Karpas-422 (cell line): ENCODE measurements at regions not wholly inside any gene's neighbourhood (a gene's known extent, or its start where the extent isn't known, plus 50 kb on each side); places are given as distances from the start of the nearest gene placed in this dataset.
"Not testable (repeated sequence)": the region's sequence is repeated elsewhere in the genome, so short reads cannot be mapped to it uniquely, and the experiment has no call there.

Experiments used
- DNase-seq: peaks from one replicate; pipeline ENCODE4 v3.0.0-alpha.2; 2015
- H2AFZ ChIP-seq: fragments of 200-600 bp; sonication (generic); 2 replicates; pipeline ENCODE4 v1.6.1; 2014; ENCODE audit warnings: antibody characterized with exemption, low read length, mixed read lengths
- H3K27ac ChIP-seq: fragments of 200-600 bp; sonication (generic); 2 replicates; pipeline ENCODE4 v1.5.1; 2014; ENCODE audit warnings: mild to moderate bottlenecking, low read length, moderate library complexity
- H3K27me3 ChIP-seq: fragments of 200-600 bp; sonication (generic); 2 replicates; pipeline ENCODE4 v1.6.1; 2014; ENCODE audit warnings: low read length, mixed read lengths
- H3K36me3 ChIP-seq: fragments of 200-600 bp; sonication (generic); 2 replicates; pipeline ENCODE4 v1.6.1; 2014; ENCODE audit warnings: low read length, mixed read lengths; ENCODE audit not compliant: insufficient read depth
- H3K4me1 ChIP-seq: fragments of 200-600 bp; sonication (generic); 2 replicates; pipeline ENCODE4 v1.6.1; 2014; ENCODE audit warnings: mild to moderate bottlenecking, low read length, mixed read lengths
- H3K4me2 ChIP-seq: fragments of 200-600 bp; sonication (generic); 2 replicates; pipeline ENCODE4 v1.6.1; 2014; ENCODE audit warnings: low read length, low read depth, mild to moderate bottlenecking; ENCODE audit not compliant: poor library complexity, severe bottlenecking
- H3K4me3 ChIP-seq: fragments of 200-600 bp; sonication (generic); 2 replicates; pipeline ENCODE4 v1.5.1; 2014; ENCODE audit warnings: mild to moderate bottlenecking, antibody characterized with exemption, low read length, mixed read lengths
- H3K79me2 ChIP-seq: fragments of 200-600 bp; sonication (generic); 2 replicates; pipeline ENCODE4 v1.6.1; 2014; ENCODE audit warnings: mild to moderate bottlenecking, low read length, mixed read lengths
- H3K9ac ChIP-seq: fragments of 200-600 bp; sonication (generic); 2 replicates; pipeline ENCODE4 v1.6.0; 2014; ENCODE audit warnings: low read length
- H3K9me2 ChIP-seq: fragments of 200-600 bp; sonication (generic), shearing (Covaris generic); replicated peaks from 2 replicates; pipeline ENCODE4 v1.6.0; 2014; ENCODE audit warnings: mild to moderate bottlenecking, low read length, moderate library complexity; ENCODE audit not compliant: insufficient read depth
- H3K9me3 ChIP-seq: fragments of 300-700, 200-600 bp; sonication (generic); 2 replicates; pipeline ENCODE4 v1.6.1; 2014; ENCODE audit warnings: low read length, mixed read lengths
- H4K20me1 ChIP-seq: fragments of 200-600 bp; sonication (generic); 2 replicates; pipeline ENCODE4 v1.6.1; 2014; ENCODE audit warnings: mild to moderate bottlenecking, antibody characterized with exemption, low read length, low read depth; ENCODE audit not compliant: insufficient read depth

GRCh38 chrX:139382529-139382928 is 148.0 kb upstream of the F9 start:
- no peaks in the 10 kb centered on the region for H3K9me3 ChIP-seq
- no peak for DNase-seq
- H3K9me2 ChIP-seq, result no peaks in the 10 kb centered on the region
- H3K4me2 ChIP-seq, result no peak overlapping the region
- H4K20me1 ChIP-seq, result no peaks in the 10 kb centered on the region
- no peak overlapping the region for H2AFZ ChIP-seq
- no peaks in the 10 kb centered on the region for H3K4me1 ChIP-seq
- H3K27ac ChIP-seq, result no peak overlapping the region
- H3K27me3 ChIP-seq, result no peaks in the 10 kb centered on the region
- H3K4me3 ChIP-seq, result no peak overlapping the region
- no peak overlapping the region for H3K9ac ChIP-seq
- H3K79me2 ChIP-seq, result no peaks in the 10 kb centered on the region
- H3K36me3 ChIP-seq, result no peaks in the 10 kb centered on the region

DNA sequence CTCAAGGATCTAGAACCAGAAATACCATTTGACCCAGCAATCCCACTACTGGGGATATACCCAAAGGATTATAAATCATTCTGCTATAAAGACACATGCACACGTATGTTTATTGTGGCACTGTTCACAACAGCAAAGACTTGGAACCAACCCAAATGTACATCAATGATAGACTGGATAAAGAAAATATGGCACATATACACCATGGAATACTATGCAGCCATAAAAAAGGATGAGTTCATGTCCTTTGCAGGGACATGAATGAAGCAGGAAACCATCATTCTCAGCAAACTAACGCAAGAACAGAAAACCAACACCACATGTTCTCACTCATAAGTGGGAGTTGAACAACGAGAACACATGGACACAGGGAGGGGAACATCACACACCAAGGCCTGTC is 154.0 kb upstream of the F9 start:
- not testable (repeated sequence) for H3K4me1 ChIP-seq, H3K9ac ChIP-seq, H3K79me2 ChIP-seq, H4K20me1 ChIP-seq, H3K36me3 ChIP-seq, H3K27me3 ChIP-seq, H2AFZ ChIP-seq, H3K4me3 ChIP-seq, H3K27ac ChIP-seq, H3K4me2 ChIP-seq, H3K9me2 ChIP-seq, DNase-seq, H3K9me3 ChIP-seq

- H3K27me3 ChIP-seq, result no peaks in the 10 kb centered on the region
These were observed 170.2 kb upstream of the F9 start for GRCh38 chrX:139360356-139360755.

GRCh38 chrX:139342594-139342991 is 187.9 kb upstream of the F9 start:
- not testable (repeated sequence) for H3K4me1 ChIP-seq, H3K4me3 ChIP-seq, DNase-seq, H4K20me1 ChIP-seq, H3K4me2 ChIP-seq, H3K9me3 ChIP-seq, H3K36me3 ChIP-seq, H3K9ac ChIP-seq, H3K27ac ChIP-seq, H2AFZ ChIP-seq, H3K9me2 ChIP-seq, H3K27me3 ChIP-seq, H3K79me2 ChIP-seq

More at GRCh38 chrX:139360356-139360755, 170.2 kb upstream of the F9 start:
- no peaks in the 10 kb centered on the region for H4K20me1 ChIP-seq
- H3K4me2 ChIP-seq, result no peak overlapping the region
- no peak for DNase-seq
- H3K79me2 ChIP-seq, result no peaks in the 10 kb centered on the region
- no peak overlapping the region for H3K27ac ChIP-seq
- no peaks in the 10 kb centered on the region for H3K36me3 ChIP-seq
- H3K9ac ChIP-seq, result no peak overlapping the region
- H3K9me3 ChIP-seq, result no peaks in the 10 kb centered on the region; the same call in 1 of the 2 replicates
- H3K4me1 ChIP-seq, result no peaks in the 10 kb centered on the region
- no peak overlapping the region for H3K4me3 ChIP-seq
- H2AFZ ChIP-seq, result no peak overlapping the region
- no peaks in the 10 kb centered on the region for H3K9me2 ChIP-seq

DNA sequence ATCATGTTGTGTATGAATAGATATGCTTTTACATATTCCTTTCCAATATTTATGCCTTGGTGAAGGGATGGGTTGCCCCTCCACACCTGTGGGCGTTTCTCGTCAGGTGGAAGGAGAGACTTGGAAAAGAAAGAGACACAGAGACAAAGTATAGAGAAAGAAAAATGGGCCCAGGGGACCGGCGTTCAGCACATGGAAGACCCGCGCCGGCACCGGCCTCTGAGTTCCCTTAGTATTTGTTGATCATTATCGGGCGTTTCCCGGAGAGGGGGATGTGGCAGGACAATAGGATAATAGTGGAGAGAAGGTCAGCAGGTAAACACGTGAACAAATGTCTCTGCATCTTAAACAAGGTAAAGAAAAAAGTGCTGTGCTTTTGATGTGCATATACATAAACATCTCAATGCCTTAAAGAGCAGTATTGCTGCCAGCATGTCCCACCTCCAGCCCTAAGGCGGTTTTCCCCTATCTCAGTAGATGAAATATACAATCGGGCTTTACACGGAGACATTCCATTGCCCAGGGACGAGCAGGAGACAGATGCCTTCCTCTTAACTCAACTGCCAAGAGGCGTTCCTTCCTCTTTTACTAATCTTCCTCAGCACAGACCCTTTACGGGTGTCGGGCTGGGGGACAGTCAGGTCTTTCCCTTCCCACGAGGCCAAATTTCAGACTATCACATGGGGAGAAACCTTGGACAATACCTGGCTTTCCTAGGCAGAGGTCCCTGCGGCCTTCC is 188.5 kb upstream of the F9 start:
- H3K9me2 ChIP-seq, H3K4me1 ChIP-seq, H3K9ac ChIP-seq, H4K20me1 ChIP-seq, H3K27me3 ChIP-seq, H3K36me3 ChIP-seq, H2AFZ ChIP-seq, H3K4me2 ChIP-seq, H3K9me3 ChIP-seq, DNase-seq, H3K79me2 ChIP-seq, H3K27ac ChIP-seq, H3K4me3 ChIP-seq: not testable (repeated sequence)

DNA sequence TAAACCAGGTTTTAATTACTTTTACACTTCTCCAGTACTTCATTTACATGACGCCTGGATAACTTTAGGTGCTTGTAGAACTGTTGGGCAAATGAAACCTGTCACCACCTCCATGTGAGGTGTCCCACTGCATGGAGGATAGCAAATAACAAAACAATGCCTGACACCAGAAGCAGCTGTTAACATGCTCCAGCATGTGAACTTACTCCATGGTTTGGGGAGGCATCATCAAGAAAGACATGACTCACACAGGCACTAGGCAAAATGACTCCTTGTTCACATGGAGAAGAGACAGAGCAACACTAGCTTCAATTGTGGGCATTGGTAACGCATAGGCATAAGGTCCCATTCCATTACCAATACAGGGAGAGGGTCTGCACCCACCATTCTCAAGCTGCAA is 198.1 kb upstream of the F9 start:
- Histone ChIP-seq H3K9me3 (no peaks in the 10 kb centered on the region), H3K36me3 (no peaks in the 10 kb centered on the region), H2AFZ (no peak overlapping the region), H3K27ac (no peak overlapping the region), H3K9me2 (no peaks in the 10 kb centered on the region), H3K4me3 (no peak overlapping the region), H3K9ac (no peak overlapping the region), H3K4me1 (no peaks in the 10 kb centered on the region), H3K79me2 (no peaks in the 10 kb centered on the region), H3K27me3 (no peaks in the 10 kb centered on the region), H3K4me2 (no peak overlapping the region), H4K20me1 (no peaks in the 10 kb centered on the region)
- no peak for DNase-seq

DNA sequence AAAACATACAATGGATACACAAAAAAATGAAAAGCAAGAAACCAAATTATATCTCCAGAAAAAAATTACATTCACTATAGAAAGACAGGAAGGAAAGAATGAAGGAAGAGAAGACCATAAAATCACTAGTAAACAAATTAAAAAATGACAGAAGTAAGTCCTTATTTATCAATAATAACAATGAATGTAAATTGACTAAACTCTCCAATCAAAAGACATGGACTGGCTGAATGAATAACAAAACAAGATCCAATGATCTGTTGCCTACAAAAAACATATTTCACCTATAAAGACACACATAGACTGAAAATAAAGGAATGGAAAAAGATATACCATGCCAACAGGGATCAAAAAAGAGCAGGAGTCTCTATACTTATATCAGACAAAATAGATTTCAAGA is 203.2 kb upstream of the F9 start:
- H3K9ac ChIP-seq, result no peak overlapping the region
- no peaks in the 10 kb centered on the region for H3K9me2 ChIP-seq
- H2AFZ ChIP-seq, result no peak overlapping the region
- no peak overlapping the region for H3K4me2 ChIP-seq
- H3K36me3 ChIP-seq, result no peaks in the 10 kb centered on the region
- H3K27me3 ChIP-seq, result no peaks in the 10 kb centered on the region
- no peak overlapping the region for H3K27ac ChIP-seq
- no peaks in the 10 kb centered on the region for H3K4me1 ChIP-seq
- H3K4me3 ChIP-seq, result no peak overlapping the region
- H4K20me1 ChIP-seq, result no peaks in the 10 kb centered on the region
- no peak for DNase-seq
- no peaks in the 10 kb centered on the region for H3K9me3 ChIP-seq
- H3K79me2 ChIP-seq, result no peaks in the 10 kb centered on the region

DNA sequence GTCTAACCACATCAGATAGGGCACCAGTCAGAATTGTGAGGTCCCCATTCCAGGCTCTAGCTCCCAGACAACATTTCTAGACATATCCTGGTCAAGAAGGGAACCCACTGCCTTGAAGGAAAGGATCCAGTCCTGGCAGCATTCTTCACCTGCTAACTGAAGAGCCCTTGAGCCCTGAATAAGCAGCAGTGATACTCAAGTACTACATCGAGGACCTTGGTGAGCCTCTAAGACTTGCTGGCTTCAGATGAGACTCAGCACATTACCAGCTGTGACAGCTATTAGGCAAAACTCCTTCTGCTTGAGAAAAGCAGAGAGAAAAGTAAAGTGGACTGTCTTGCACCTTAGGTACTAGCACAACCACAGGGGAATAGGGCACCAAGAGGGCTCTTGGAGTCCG is 205.8 kb upstream of the F9 start:
- no peaks in the 10 kb centered on the region for H3K36me3 ChIP-seq
- H4K20me1 ChIP-seq, result no peaks in the 10 kb centered on the region
- H3K9ac ChIP-seq, result no peak overlapping the region
- H3K4me3 ChIP-seq, result no peak overlapping the region
- no peaks in the 10 kb centered on the region for H3K9me2 ChIP-seq
- no peak overlapping the region for H3K4me2 ChIP-seq
- no peaks in the 10 kb centered on the region for H3K9me3 ChIP-seq
- no peak overlapping the region for H2AFZ ChIP-seq
- no peak for DNase-seq
- H3K27me3 ChIP-seq, result no peaks in the 10 kb centered on the region
- no peaks in the 10 kb centered on the region for H3K79me2 ChIP-seq
- H3K4me1 ChIP-seq, result no peaks in the 10 kb centered on the region
- no peak overlapping the region for H3K27ac ChIP-seq
